ENCODE measurements at regions not wholly inside any gene's neighbourhood (a gene's known extent, or its start where the extent isn't known, plus 50 kb on each side); places are given as distances from the start of the nearest gene placed in this dataset.

DNA sequence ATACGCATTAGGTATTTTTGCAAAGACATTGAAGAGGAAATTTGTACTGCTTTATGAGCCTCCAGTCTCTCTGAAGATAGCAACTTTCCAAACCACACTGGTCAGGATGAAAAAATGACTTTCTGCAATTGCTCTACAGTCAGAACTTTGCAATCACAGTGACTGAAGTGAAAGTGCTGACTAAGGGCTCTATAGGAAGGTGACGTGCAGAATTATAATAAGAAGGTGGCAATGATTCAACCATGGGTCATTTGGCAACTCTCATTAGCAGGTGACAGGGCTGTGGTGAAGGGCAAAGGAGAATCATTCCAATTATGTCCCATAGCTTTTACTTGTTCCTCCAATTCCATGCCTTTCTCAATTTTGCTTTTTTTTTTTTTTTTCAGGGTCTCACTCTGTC, 311.0 kb downstream of the ANKRD30A start:
- no peak for TF ChIP-seq POLR2A (IDR thresholded peaks at IDR 0.05)
- TF ChIP-seq, protein P1, sequence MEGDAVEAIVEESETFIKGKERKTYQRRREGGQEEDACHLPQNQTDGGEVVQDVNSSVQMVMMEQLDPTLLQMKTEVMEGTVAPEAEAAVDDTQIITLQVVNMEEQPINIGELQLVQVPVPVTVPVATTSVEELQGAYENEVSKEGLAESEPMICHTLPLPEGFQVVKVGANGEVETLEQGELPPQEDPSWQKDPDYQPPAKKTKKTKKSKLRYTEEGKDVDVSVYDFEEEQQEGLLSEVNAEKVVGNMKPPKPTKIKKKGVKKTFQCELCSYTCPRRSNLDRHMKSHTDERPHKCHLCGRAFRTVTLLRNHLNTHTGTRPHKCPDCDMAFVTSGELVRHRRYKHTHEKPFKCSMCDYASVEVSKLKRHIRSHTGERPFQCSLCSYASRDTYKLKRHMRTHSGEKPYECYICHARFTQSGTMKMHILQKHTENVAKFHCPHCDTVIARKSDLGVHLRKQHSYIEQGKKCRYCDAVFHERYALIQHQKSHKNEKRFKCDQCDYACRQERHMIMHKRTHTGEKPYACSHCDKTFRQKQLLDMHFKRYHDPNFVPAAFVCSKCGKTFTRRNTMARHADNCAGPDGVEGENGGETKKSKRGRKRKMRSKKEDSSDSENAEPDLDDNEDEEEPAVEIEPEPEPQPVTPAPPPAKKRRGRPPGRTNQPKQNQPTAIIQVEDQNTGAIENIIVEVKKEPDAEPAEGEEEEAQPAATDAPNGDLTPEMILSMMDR (IDR thresholded peaks at IDR 0.05): no peak

Measured in Peyer's patch (tissue), 4 donors.